ENCODE measurements at regions not wholly inside any gene's neighbourhood (a gene's known extent, or its start where the extent isn't known, plus 50 kb on each side); places are given as distances from the start of the nearest gene placed in this dataset.
"Not testable (repeated sequence)": the region's sequence is repeated elsewhere in the genome, so short reads cannot be mapped to it uniquely, and the experiment has no call there.

- TF ChIP-seq SP1 (IDR thresholded peaks at IDR 0.05), result no peak
- no peak for TF ChIP-seq RAD21 (IDR thresholded peaks at IDR 0.05)
- TF ChIP-seq GABPA (IDR thresholded peaks at IDR 0.05 in 1 of 2, conservative IDR thresholded peaks at IDR 0.05 in 1 of 2), result no peak
- no peak for TF ChIP-seq FOXA2 (IDR thresholded peaks at IDR 0.05)
- no peak for TF ChIP-seq RXRA (IDR thresholded peaks at IDR 0.05)
Measured at GRCh38 chr9:624935-625500, 216.5 kb upstream of the DMRT1 start (continued).

- no peak for DNase-seq (ENCODE audit: low spot score)
- TF ChIP-seq GABPA (IDR thresholded peaks at IDR 0.05 in 1 of 2, conservative IDR thresholded peaks at IDR 0.05 in 1 of 2), result no peak
- TF ChIP-seq FOXA2 (IDR thresholded peaks at IDR 0.05), result no peak
- TF ChIP-seq FOXA1 (IDR thresholded peaks at IDR 0.05), result no peak
- no peak for TF ChIP-seq ZBTB33 (IDR thresholded peaks at IDR 0.05)
- TF ChIP-seq TAF1 (conservative IDR thresholded peaks at IDR 0.05), result no peak
- no peak for TF ChIP-seq RAD21 (IDR thresholded peaks at IDR 0.05)
- TF ChIP-seq NR2F2 (IDR thresholded peaks at IDR 0.05), result no peak
- TF ChIP-seq, protein P1, sequence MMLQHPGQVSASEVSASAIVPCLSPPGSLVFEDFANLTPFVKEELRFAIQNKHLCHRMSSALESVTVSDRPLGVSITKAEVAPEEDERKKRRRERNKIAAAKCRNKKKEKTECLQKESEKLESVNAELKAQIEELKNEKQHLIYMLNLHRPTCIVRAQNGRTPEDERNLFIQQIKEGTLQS (IDR thresholded peaks at IDR 0.05), result no peak
- no peak for TF ChIP-seq EGR1 (IDR thresholded peaks at IDR 0.05; ENCODE audit: low read depth in 2 of 2)
- TF ChIP-seq, protein P2, sequence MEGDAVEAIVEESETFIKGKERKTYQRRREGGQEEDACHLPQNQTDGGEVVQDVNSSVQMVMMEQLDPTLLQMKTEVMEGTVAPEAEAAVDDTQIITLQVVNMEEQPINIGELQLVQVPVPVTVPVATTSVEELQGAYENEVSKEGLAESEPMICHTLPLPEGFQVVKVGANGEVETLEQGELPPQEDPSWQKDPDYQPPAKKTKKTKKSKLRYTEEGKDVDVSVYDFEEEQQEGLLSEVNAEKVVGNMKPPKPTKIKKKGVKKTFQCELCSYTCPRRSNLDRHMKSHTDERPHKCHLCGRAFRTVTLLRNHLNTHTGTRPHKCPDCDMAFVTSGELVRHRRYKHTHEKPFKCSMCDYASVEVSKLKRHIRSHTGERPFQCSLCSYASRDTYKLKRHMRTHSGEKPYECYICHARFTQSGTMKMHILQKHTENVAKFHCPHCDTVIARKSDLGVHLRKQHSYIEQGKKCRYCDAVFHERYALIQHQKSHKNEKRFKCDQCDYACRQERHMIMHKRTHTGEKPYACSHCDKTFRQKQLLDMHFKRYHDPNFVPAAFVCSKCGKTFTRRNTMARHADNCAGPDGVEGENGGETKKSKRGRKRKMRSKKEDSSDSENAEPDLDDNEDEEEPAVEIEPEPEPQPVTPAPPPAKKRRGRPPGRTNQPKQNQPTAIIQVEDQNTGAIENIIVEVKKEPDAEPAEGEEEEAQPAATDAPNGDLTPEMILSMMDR (IDR thresholded peaks at IDR 0.05; ENCODE audit: low read depth, low read length, missing input control), result no peak
- TF ChIP-seq YY1 (IDR thresholded peaks at IDR 0.05), result no peak
- TF ChIP-seq SP1 (IDR thresholded peaks at IDR 0.05), result no peak
- Histone ChIP-seq H3K4me1 (ENCODE audit: control insufficient read depth in 4 of 4, insufficient read depth in 4 of 4, low read length in 3 of 4) (peaks cover 0 to 5% (median 4%) of the 10 kb centered on the region in 4 donors), H3K36me3 (ENCODE audit: control insufficient read depth in 4 of 4, insufficient read depth in 3 of 4, low read depth in 1 of 4, low read length in 3 of 4) (no peaks in the 10 kb centered on the region), H3K27me3 (ENCODE audit: control insufficient read depth in 4 of 4, insufficient read depth in 4 of 4, low read length in 3 of 4) (no peaks in the 10 kb centered on the region), H3K9me3 (ENCODE audit: control insufficient read depth in 4 of 4, low read length in 3 of 4) (no peaks in the 10 kb centered on the region), H3K4me3 (ENCODE audit: low read depth in 1 of 3, low read length in 3 of 3) (no peak overlapping the region), H3K27ac (ENCODE audit: low read depth in 1 of 2, low read length in 2 of 2) (no peak overlapping the region), H3K9ac (ENCODE audit: low read depth in 1 of 2, low read length in 2 of 2) (no peak overlapping the region)
- 58% methylated on average over 3 of the region's 3 CpGs for WGBS
Measured at GRCh38 chr9:625613-626012, 215.9 kb upstream of the DMRT1 start.

DNA sequence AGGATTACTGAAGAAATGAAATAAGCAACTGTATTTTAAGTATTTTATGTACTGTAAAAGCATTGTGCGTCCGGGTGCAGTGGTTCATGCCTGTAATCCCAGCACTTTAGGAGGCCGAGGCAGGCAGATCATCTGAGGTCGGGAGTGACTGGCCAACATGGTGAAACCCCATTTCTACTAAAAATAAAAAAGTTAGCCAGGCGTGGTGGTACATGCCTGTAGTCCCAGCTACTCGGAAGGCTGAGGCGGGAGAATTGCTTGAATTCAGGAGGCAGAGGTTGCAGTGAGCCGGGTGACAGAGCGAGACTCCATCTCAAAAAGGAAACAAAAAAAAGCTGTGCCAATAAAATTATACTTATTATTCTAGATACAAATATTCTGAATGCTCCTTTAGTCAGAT, 215.4 kb upstream of the DMRT1 start:
- not testable (repeated sequence) for H3K36me3 ChIP-seq (ENCODE audit: control insufficient read depth in 4 of 4, insufficient read depth in 3 of 4, low read depth in 1 of 4, low read length in 3 of 4); H3K9me3 ChIP-seq (ENCODE audit: control insufficient read depth in 4 of 4, low read length in 3 of 4); H3K4me1 ChIP-seq (ENCODE audit: control insufficient read depth in 4 of 4, insufficient read depth in 4 of 4, low read length in 3 of 4); H3K27ac ChIP-seq (ENCODE audit: low read depth in 1 of 2, low read length in 2 of 2); H3K27me3 ChIP-seq (ENCODE audit: control insufficient read depth in 4 of 4, insufficient read depth in 4 of 4, low read length in 3 of 4); H3K4me3 ChIP-seq (ENCODE audit: low read depth in 1 of 3, low read length in 3 of 3); H3K9ac ChIP-seq (ENCODE audit: low read depth in 1 of 2, low read length in 2 of 2); DNase-seq (ENCODE audit: low spot score)
- 83% methylated on average over 9 of the region's 9 CpGs for WGBS
